GM12878 (cell line): ENCODE measurements at regions not wholly inside any gene's neighbourhood (a gene's known extent, or its start where the extent isn't known, plus 50 kb on each side); places are given as distances from the start of the nearest gene placed in this dataset.

Experiments used
- ATAC-seq: fragments of 200-7000 bp; cut with Tn5 transposase; 3 replicates; pipeline ENCODE4 v1.9.1; 2020; ENCODE audit warnings: mild to moderate bottlenecking, moderate library complexity
- BruUV-seq: library from RNA; stranded (reverse); fragments of 400-500 nt; replicated peaks from 2 replicates; lab custom pipeline; 2021; lab: Mats Ljungman, UMichigan
- CTCF ChIA-PET: fragments of 300-600 bp; sonication (Branson Sonifier 250); formaldehyde crosslinking; extraction: SDS; loops from one replicate; lab custom pipeline; 2021; ENCODE audit warnings: inconsistent platforms; lab: Yijun Ruan, JAX
- POLR2A ChIA-PET: fragments of 350-600 bp; formaldehyde crosslinking; extraction: SDS; loops from one replicate; lab custom pipeline; 2021; ENCODE audit warnings: inconsistent platforms; lab: Charles Lee
- RAD21 ChIA-PET: fragments of 300-600 bp; sonication (Branson Sonifier 250); formaldehyde crosslinking; loops from one replicate; lab custom pipeline; 2023; ENCODE audit warnings: antibody characterized with exemption; ENCODE audit not compliant: unreplicated experiment; lab: Charles Lee
- SMC1A ChIA-PET: fragments of 300-600 bp; sonication (Branson Sonifier 250); formaldehyde crosslinking; loops from one replicate; lab custom pipeline; 2023; ENCODE audit not compliant: unreplicated experiment, uncharacterized antibody; lab: Charles Lee
- DNase-seq: peaks from one replicate; pipeline ENCODE4 v3.0.0-alpha.2; 2011; ENCODE audit warnings: low read depth, low spot score
- FAIRE-seq: peaks from 3 replicates; lab custom pipeline; 2011; peaks lifted over from hg19 to GRCh38; lab: Jason Lieb, UNC
- H2AFZ ChIP-seq: 2 replicates; pipeline ENCODE4 v1.6.0; 2011; ENCODE audit warnings: low read depth, low read length, control low read depth; ENCODE audit not compliant: control insufficient read depth
- H3K27ac ChIP-seq: 2 replicates; pipeline ENCODE4 v1.5.1; 2011; ENCODE audit warnings: control low read depth; ENCODE audit not compliant: control insufficient read depth, insufficient read depth
- H3K27me3 ChIP-seq, 2 experiments: replicated peaks in 1 of 2; 2 replicates each; pipeline versions ENCODE4 v1.6.0 to v1.6.1; 2011; ENCODE audit warnings: low read length in 1 of 2; ENCODE audit not compliant: control insufficient read depth in 2 of 2, insufficient read depth in 2 of 2
- H3K36me3 ChIP-seq, 2 experiments: 2 replicates each; pipeline ENCODE4 v1.5.1; 2011; ENCODE audit warnings: low read length in 1 of 2; ENCODE audit not compliant: control insufficient read depth in 2 of 2, insufficient read depth in 2 of 2
- H3K4me1 ChIP-seq: 2 replicates; pipeline ENCODE4 v1.6.1; 2011; ENCODE audit warnings: mild to moderate bottlenecking, low read length, moderate library complexity, mixed read lengths; ENCODE audit not compliant: control insufficient read depth, insufficient read depth
- H3K4me2 ChIP-seq: 2 replicates; pipeline ENCODE4 v1.6.0; 2011; ENCODE audit warnings: control low read depth; ENCODE audit not compliant: control insufficient read depth, insufficient read depth
- H3K4me3 ChIP-seq: fragments of 200-600 bp; sonication (generic); 2 replicates; pipeline ENCODE4 v1.5.1; 2016
- H3K79me2 ChIP-seq: 2 replicates; pipeline ENCODE4 v1.6.0; 2011; ENCODE audit warnings: low read length; ENCODE audit not compliant: control insufficient read depth, insufficient read depth
- H3K9ac ChIP-seq: 2 replicates; pipeline ENCODE4 v1.8.0; 2011; ENCODE audit warnings: low read length, control low read depth, mixed read lengths; ENCODE audit not compliant: control insufficient read depth, insufficient read depth
- H3K9me3 ChIP-seq: replicated peaks from 3 replicates; pipeline ENCODE4 v1.5.1; 2011; ENCODE audit warnings: mild to moderate bottlenecking, low read length; ENCODE audit not compliant: control insufficient read depth, insufficient read depth
- H4K20me1 ChIP-seq: 2 replicates; pipeline ENCODE4 v1.6.0; 2011; ENCODE audit not compliant: control insufficient read depth, insufficient read depth
- DPF2 ChIP-seq: fragments of 450-650 bp; IDR thresholded peaks from 2 replicates; pipeline ENCODE4 v1.6.1; 2017; ENCODE audit warnings: mild to moderate bottlenecking
- IRF5 ChIP-seq: fragments of 450-650 bp; IDR thresholded peaks from 2 replicates; pipeline ENCODE4 v1.6.1; 2017; ENCODE audit warnings: borderline replicate concordance
- LARP7 ChIP-seq: fragments of 450-650 bp; IDR thresholded peaks from 2 replicates; pipeline ENCODE4 v1.6.1; 2017; ENCODE audit warnings: mild to moderate bottlenecking
- MEF2B ChIP-seq: fragments of 450-650 bp; IDR thresholded peaks from 2 replicates; pipeline ENCODE4 v1.6.1; 2018; ENCODE audit warnings: mild to moderate bottlenecking, moderate library complexity; ENCODE audit not compliant: partially characterized antibody, poor library complexity, severe bottlenecking
- NFXL1 ChIP-seq: fragments of 450-650 bp; IDR thresholded peaks from 2 replicates; pipeline ENCODE4 v1.6.1; 2017; ENCODE audit warnings: antibody characterized with exemption, mild to moderate bottlenecking, borderline replicate concordance
- PML ChIP-seq: IDR thresholded peaks from 2 replicates; pipeline ENCODE4 v1.6.1; 2012; ENCODE audit warnings: low read length, inconsistent platforms
- SREBF1 ChIP-seq: IDR thresholded peaks from 2 replicates; pipeline ENCODE4 v1.6.1; 2012; ENCODE audit warnings: mild to moderate bottlenecking, low read length
- ZNF207 ChIP-seq: fragments of 450-650 bp; IDR thresholded peaks from 2 replicates; pipeline ENCODE4 v1.6.1; 2014; ENCODE audit warnings: antibody characterized with exemption, mild to moderate bottlenecking, borderline replicate concordance
- WGBS: methylation state at CpG from one replicate; pipeline ENCODE4 v1.1.6; 2016; ENCODE audit warnings: low lambda C conversion rate; ENCODE audit not compliant: insufficient replicate concordance, insufficient coverage; ENCODE audit errors: missing lambda C conversion rate; 5-methylcytosine and 5-hydroxymethylcytosine counted together
- in situ Hi-C: fragments of 300-500 bp; cut with MboI; formaldehyde crosslinking; loops from 9 replicates; pipeline ENCODE4 v1.14.3; 2018; ENCODE audit warnings: mixed read lengths
- intact Hi-C: fragments of 100-400 bp; cut with micrococcal nuclease; formaldehyde crosslinking; loops from one replicate; pipeline ENCODE4 v1.14.2; 2022; ENCODE audit not compliant: unreplicated experiment

GRCh38 chr3:182138393-182138792, 426.7 kb downstream of the SOX2 start:
- H3K79me2 ChIP-seq = no peaks in the 10 kb centered on the region
- H3K4me3 ChIP-seq = no peak overlapping the region
- WGBS = 0% methylated on average over 1 of the region's 1 CpG
- DNase-seq (no peak), ATAC-seq (no peak), FAIRE-seq (no peak)
- no peaks in the 10 kb centered on the region for H3K36me3 ChIP-seq
- H3K4me1 ChIP-seq = no peaks in the 10 kb centered on the region
- no peaks in the 10 kb centered on the region; a peak in 1 of 4 replicates for H3K27me3 ChIP-seq
- SMC1A ChIA-PET = interaction anchor here (0.8 kb wide), 1 partner anchor 15 kb away, joined by 3 read pairs; no protein-coding TSS in a partner anchor
- TF ChIP-seq IRF5 (no peak), MEF2B (no peak), PML (no peak), SREBF1 (no peak), ZNF207 (no peak), NFXL1 (no peak), LARP7 (no peak), DPF2 (no peak)
- no peaks in the 10 kb centered on the region for H4K20me1 ChIP-seq
- in situ Hi-C loops (no loop called here), intact Hi-C loops (no loop called here)
- no peak overlapping the region for H2AFZ ChIP-seq
- POLR2A ChIA-PET = no interaction called here
- RAD21 ChIA-PET = no interaction called here
- no peaks in the 10 kb centered on the region for H3K9me3 ChIP-seq
- no peak overlapping the region for H3K27ac ChIP-seq
- CTCF ChIA-PET = no interaction called here
- no peak overlapping the region for H3K4me2 ChIP-seq
- BruUV-seq = no TSS peak
- H3K9ac ChIP-seq = no peak overlapping the region
